ENCODE measurements at regions not wholly inside any gene's neighbourhood (a gene's known extent, or its start where the extent isn't known, plus 50 kb on each side); places are given as distances from the start of the nearest gene placed in this dataset.

- no peak for DNase-seq (ENCODE audit: low spot score)
- no peaks in the 10 kb centered on the region for H4K20me1 ChIP-seq (ENCODE audit: low read depth)
Observed at GRCh38 chr20:52812231-52812847, 159.8 kb upstream of the TSHZ2 start.

GRCh38 chr20:52809003-52809402 lies 163.2 kb upstream of the TSHZ2 start:
- no peaks in the 10 kb centered on the region for H3K9me3 ChIP-seq (ENCODE audit: low read depth)
- H3K27me3 ChIP-seq, result no peaks in the 10 kb centered on the region
- Mint-ChIP-seq H3K27ac (no peak overlapping the region), H3K4me1 (peaks cover 10% of the 10 kb centered on the region), H3K4me3 (no peak overlapping the region), H3K9me3 (no peaks in the 10 kb centered on the region), H3K27me3 (ENCODE audit: insufficient read depth, low read depth) (no peaks in the 10 kb centered on the region), H3K36me3 (no peaks in the 10 kb centered on the region)
- H3K4me1 ChIP-seq, result no peaks in the 10 kb centered on the region
- H3K9ac ChIP-seq, result no peak overlapping the region
- H3K4me2 ChIP-seq, result no peak overlapping the region
- TF ChIP-seq EZH2 (IDR thresholded peaks at IDR 0.05), result no peak
- no peak overlapping the region for H2AFZ ChIP-seq (replicated peaks)
- H3K4me3 ChIP-seq, result no peak overlapping the region
- no peaks in the 10 kb centered on the region for H3K79me2 ChIP-seq (ENCODE audit: low read depth)
- H3K36me3 ChIP-seq, result no peaks in the 10 kb centered on the region
- H3K27ac ChIP-seq, result no peak overlapping the region
- DNase-seq (ENCODE audit: low spot score), result no peak
- H4K20me1 ChIP-seq (ENCODE audit: low read depth), result no peaks in the 10 kb centered on the region
- no peaks in the 10 kb centered on the region for H3F3A ChIP-seq (ENCODE audit: low read depth)

More at GRCh38 chr20:52812231-52812847, 159.8 kb upstream of the TSHZ2 start:
- H3K27ac ChIP-seq, result no peak overlapping the region
- H3K79me2 ChIP-seq (ENCODE audit: low read depth), result no peaks in the 10 kb centered on the region
- no peak overlapping the region for H3K27ac Mint-ChIP-seq
- H3K27me3 Mint-ChIP-seq (ENCODE audit: insufficient read depth, low read depth), result no peaks in the 10 kb centered on the region
- H3K9me3 Mint-ChIP-seq, result no peaks in the 10 kb centered on the region
- no peaks in the 10 kb centered on the region for H3F3A ChIP-seq (ENCODE audit: low read depth)
- no peaks in the 10 kb centered on the region for H3K36me3 Mint-ChIP-seq
- H3K4me1 Mint-ChIP-seq, result no peaks in the 10 kb centered on the region
- no peak overlapping the region for H3K9ac ChIP-seq
- no peak overlapping the region for H3K4me3 Mint-ChIP-seq
- H3K36me3 ChIP-seq, result no peaks in the 10 kb centered on the region
- no peaks in the 10 kb centered on the region for H3K9me3 ChIP-seq (ENCODE audit: low read depth)
- TF ChIP-seq CTCF (IDR thresholded peaks at IDR 0.05) (peak; percentile 12), EZH2 (IDR thresholded peaks at IDR 0.05) (no peak), EZH2phosphoT487 (IDR thresholded peaks at IDR 0.05) (no peak)
- no peak overlapping the region for H3K4me3 ChIP-seq
- no peak overlapping the region for H3K4me2 ChIP-seq
- no peaks in the 10 kb centered on the region for H3K27me3 ChIP-seq
- H2AFZ ChIP-seq (replicated peaks), result no peak overlapping the region
- no peaks in the 10 kb centered on the region for H3K4me1 ChIP-seq

- H3K9me3 Mint-ChIP-seq, result no peaks in the 10 kb centered on the region
- no peaks in the 10 kb centered on the region for H3K79me2 ChIP-seq (ENCODE audit: low read depth)
- H3F3A ChIP-seq (ENCODE audit: low read depth), result no peaks in the 10 kb centered on the region
- H4K20me1 ChIP-seq (ENCODE audit: low read depth), result no peaks in the 10 kb centered on the region
- H3K4me1 Mint-ChIP-seq, result peaks cover 10% of the 10 kb centered on the region
- no peaks in the 10 kb centered on the region for H3K36me3 ChIP-seq
- H3K36me3 Mint-ChIP-seq, result no peaks in the 10 kb centered on the region
- H3K27ac Mint-ChIP-seq, result no peak overlapping the region
- H3K4me3 Mint-ChIP-seq, result no peak overlapping the region
- no peak overlapping the region for H3K27ac ChIP-seq
- TF ChIP-seq CTCF (IDR thresholded peaks at IDR 0.05), result no peak
- no peak for TF ChIP-seq EZH2phosphoT487 (IDR thresholded peaks at IDR 0.05)
- TF ChIP-seq EZH2 (IDR thresholded peaks at IDR 0.05), result no peak
- H3K9me3 ChIP-seq (ENCODE audit: low read depth), result no peaks in the 10 kb centered on the region
- no peak overlapping the region for H2AFZ ChIP-seq (replicated peaks)
- H3K4me3 ChIP-seq, result no peak overlapping the region
- no peaks in the 10 kb centered on the region for H3K27me3 ChIP-seq
- H3K4me1 ChIP-seq, result no peaks in the 10 kb centered on the region
- no peak overlapping the region for H3K4me2 ChIP-seq
- no peak overlapping the region for H3K9ac ChIP-seq
- no peak for DNase-seq (ENCODE audit: low spot score)
- H3K27me3 Mint-ChIP-seq (ENCODE audit: insufficient read depth, low read depth), result no peaks in the 10 kb centered on the region
Observed at GRCh38 chr20:52806918-52807317, 165.2 kb upstream of the TSHZ2 start.

GRCh38 chr20:52805843-52806242 lies 166.3 kb upstream of the TSHZ2 start:
- peak overlapping the region; percentile 18 for H2AFZ ChIP-seq (replicated peaks)
- H3K36me3 Mint-ChIP-seq, result no peaks in the 10 kb centered on the region
- H3K27ac Mint-ChIP-seq, result no peak overlapping the region

More at GRCh38 chr20:52805843-52806242, 166.3 kb upstream of the TSHZ2 start:
- Histone ChIP-seq H3K36me3 (no peaks in the 10 kb centered on the region), H3K4me2 (no peak overlapping the region), H3K27me3 (no peaks in the 10 kb centered on the region), H4K20me1 (ENCODE audit: low read depth) (no peaks in the 10 kb centered on the region), H3K27ac (no peak overlapping the region), H3K4me3 (no peak overlapping the region), H3K4me1 (no peaks in the 10 kb centered on the region), H3K79me2 (ENCODE audit: low read depth) (no peaks in the 10 kb centered on the region), H3K9ac (no peak overlapping the region), H3F3A (ENCODE audit: low read depth) (no peaks in the 10 kb centered on the region), H3K9me3 (ENCODE audit: low read depth) (no peaks in the 10 kb centered on the region)
- H3K9me3 Mint-ChIP-seq, result no peaks in the 10 kb centered on the region
- H3K27me3 Mint-ChIP-seq (ENCODE audit: insufficient read depth, low read depth), result no peaks in the 10 kb centered on the region
- peaks cover 10% of the 10 kb centered on the region for H3K4me1 Mint-ChIP-seq
- TF ChIP-seq EZH2phosphoT487 (IDR thresholded peaks at IDR 0.05) (no peak), EZH2 (IDR thresholded peaks at IDR 0.05) (no peak), CTCF (IDR thresholded peaks at IDR 0.05) (no peak)
- H3K4me3 Mint-ChIP-seq, result no peak overlapping the region
- DNase-seq (ENCODE audit: low spot score), result no peak
